H9 (cell line): ENCODE measurements at regions not wholly inside any gene's neighbourhood (a gene's known extent, or its start where the extent isn't known, plus 50 kb on each side); places are given as distances from the start of the nearest gene placed in this dataset.

Experiments used
- DNase-seq: peaks from one replicate; pipeline ENCODE4 v3.0.0-alpha.2; 2017
- H2AFZ ChIP-seq: one replicate; pipeline ENCODE4 v1.6.1; 2013; ENCODE audit warnings: mild to moderate bottlenecking, low read length, control low read depth, moderate library complexity
- H2AK5ac ChIP-seq: 2 replicates; pipeline ENCODE4 v1.6.1; 2013; ENCODE audit warnings: low read length, control low read depth, mixed read lengths; ENCODE audit not compliant: insufficient read length
- H2BK120ac ChIP-seq: one replicate; pipeline ENCODE4 v1.6.1; 2013; ENCODE audit warnings: low read depth, mild to moderate bottlenecking, low read length, control low read depth, inconsistent platforms; ENCODE audit not compliant: poor library complexity, severe bottlenecking
- H2BK12ac ChIP-seq: 2 replicates; pipeline ENCODE4 v1.6.1; 2013; ENCODE audit warnings: low read length, control low read depth, mixed read lengths, low read depth; ENCODE audit not compliant: insufficient read length
- H2BK15ac ChIP-seq: 2 replicates; pipeline ENCODE4 v1.6.1; 2013; ENCODE audit warnings: low read depth, low read length, control low read depth
- H2BK20ac ChIP-seq: one replicate; pipeline ENCODE4 v1.6.1; 2013; ENCODE audit warnings: low read depth, mild to moderate bottlenecking, low read length, control low read depth, inconsistent platforms; ENCODE audit not compliant: poor library complexity, severe bottlenecking
- H2BK5ac ChIP-seq: 2 replicates; pipeline ENCODE4 v1.6.1; 2013; ENCODE audit warnings: low read length, control low read depth, mixed read lengths; ENCODE audit not compliant: insufficient read length
- H3K14ac ChIP-seq: 2 replicates; pipeline ENCODE4 v1.6.1; 2013; ENCODE audit warnings: low read length, control low read depth; ENCODE audit not compliant: insufficient read depth
- H3K18ac ChIP-seq: 2 replicates; pipeline ENCODE4 v1.6.1; 2013; ENCODE audit warnings: low read depth, mild to moderate bottlenecking, mixed read lengths, low read length, control low read depth; ENCODE audit not compliant: insufficient read length
- H3K23ac ChIP-seq: 2 replicates; pipeline ENCODE4 v1.6.1; 2013; ENCODE audit warnings: low read length, control low read depth, mixed read lengths, low read depth; ENCODE audit not compliant: insufficient read length
- H3K23me2 ChIP-seq: 2 replicates; pipeline ENCODE4 v1.6.1; 2013; ENCODE audit warnings: low read depth, mild to moderate bottlenecking, mixed read lengths, low read length, control low read depth; ENCODE audit not compliant: insufficient read length, poor library complexity, severe bottlenecking
- H3K27ac ChIP-seq: 2 replicates; pipeline ENCODE4 v1.5.1; 2013; ENCODE audit warnings: low read length, control low read depth, mixed read lengths, low read depth; ENCODE audit not compliant: insufficient read length
- H3K27me3 ChIP-seq: 2 replicates; pipeline ENCODE4 v1.6.1; 2013; ENCODE audit warnings: low read length, control low read depth, inconsistent platforms; ENCODE audit not compliant: insufficient read depth
- H3K4ac ChIP-seq: 2 replicates; pipeline ENCODE4 v1.6.1; 2013; ENCODE audit warnings: low read depth, mild to moderate bottlenecking, control low read depth, inconsistent platforms, low read length, moderate library complexity
- H3K4me1 ChIP-seq: 2 replicates; pipeline ENCODE4 v1.6.1; 2013; ENCODE audit warnings: low read length, control low read depth, inconsistent platforms; ENCODE audit not compliant: insufficient read depth
- H3K4me2 ChIP-seq: 2 replicates; pipeline ENCODE4 v1.6.1; 2013; ENCODE audit warnings: low read length, control low read depth, mixed read lengths; ENCODE audit not compliant: insufficient read length, insufficient read depth
- H3K56ac ChIP-seq: 2 replicates; pipeline ENCODE4 v1.6.1; 2013; ENCODE audit warnings: low read depth, mild to moderate bottlenecking, mixed read lengths, low read length, control low read depth; ENCODE audit not compliant: insufficient read length
- H3K79me1 ChIP-seq: 2 replicates; pipeline ENCODE4 v1.6.1; 2013; ENCODE audit warnings: low read depth, mild to moderate bottlenecking, moderate library complexity, low read length, control low read depth, inconsistent platforms; ENCODE audit not compliant: insufficient read depth, poor library complexity, severe bottlenecking
- H3K79me2 ChIP-seq: 2 replicates; pipeline ENCODE4 v1.6.1; 2013; ENCODE audit warnings: low read length, control low read depth, inconsistent platforms; ENCODE audit not compliant: insufficient read depth
- H3K9ac ChIP-seq: 2 replicates; pipeline ENCODE4 v1.6.1; 2013; ENCODE audit warnings: low read length, control low read depth, mixed read lengths; ENCODE audit not compliant: insufficient read length; ENCODE audit errors: extremely low read depth
- H3K9me3 ChIP-seq: one replicate; pipeline ENCODE4 v1.6.1; 2013; ENCODE audit warnings: low read depth, low read length, inconsistent platforms; ENCODE audit not compliant: control insufficient read depth
- H3T11ph ChIP-seq: one replicate; pipeline ENCODE4 v1.6.1; 2013; ENCODE audit warnings: mild to moderate bottlenecking, low read length, control low read depth, inconsistent platforms
- H4K20me1 ChIP-seq: one replicate; pipeline ENCODE4 v1.6.1; 2013; ENCODE audit not compliant: control insufficient read depth, insufficient read length, insufficient read depth
- H4K5ac ChIP-seq: 2 replicates; pipeline ENCODE4 v1.6.1; 2013; ENCODE audit warnings: low read depth, mild to moderate bottlenecking, mixed read lengths, low read length, control low read depth; ENCODE audit not compliant: insufficient read length
- H4K8ac ChIP-seq: replicated peaks from 2 replicates; pipeline ENCODE4 v1.6.1; 2013; ENCODE audit warnings: low read length, control low read depth, mixed read lengths, low read depth; ENCODE audit not compliant: insufficient read length
- H4K91ac ChIP-seq: 2 replicates; pipeline ENCODE4 v1.6.1; 2013; ENCODE audit warnings: low read depth, mild to moderate bottlenecking, moderate library complexity, mixed read lengths, low read length, control low read depth; ENCODE audit not compliant: insufficient read length
- H3K27ac Mint-ChIP-seq, 3 experiments: 2 replicates in 2 of 3; 3 replicates in 1 of 3; pipeline ENCODE4 v1.8.0; 2020 to 2021; ENCODE audit warnings: mixed read lengths in 3 of 3, mild to moderate bottlenecking in 1 of 3, moderate library complexity in 1 of 3
- H3K27me3 Mint-ChIP-seq: 2 replicates; pipeline ENCODE4 v1.8.0; 2021; ENCODE audit warnings: low read depth, mild to moderate bottlenecking, moderate library complexity, mixed read lengths
- H3K36me3 Mint-ChIP-seq, 3 experiments: 2 replicates in 2 of 3; 3 replicates in 1 of 3; pipeline ENCODE4 v1.8.0; 2020 to 2021; ENCODE audit warnings: low read depth in 3 of 3, mixed read lengths in 3 of 3; ENCODE audit not compliant: insufficient read depth in 1 of 3
- H3K4me1 Mint-ChIP-seq, 2 experiments: 2 replicates each; pipeline ENCODE4 v1.8.0; 2020; ENCODE audit warnings: mixed read lengths in 2 of 2
- H3K4me3 Mint-ChIP-seq, 2 experiments: 2 replicates in 1 of 2; 3 replicates in 1 of 2; pipeline ENCODE4 v1.8.0; 2020 to 2021; ENCODE audit warnings: mild to moderate bottlenecking in 2 of 2, mixed read lengths in 2 of 2, moderate library complexity in 1 of 2
- H3K9me3 Mint-ChIP-seq, 2 experiments: 2 replicates in 1 of 2; 3 replicates in 1 of 2; pipeline ENCODE4 v1.8.0; 2020; ENCODE audit warnings: mild to moderate bottlenecking in 2 of 2, mixed read lengths in 2 of 2, moderate library complexity in 1 of 2
- CTCF ChIP-seq: fragments of 200-600 bp; sonication (generic); conservative IDR thresholded peaks from 3 replicates; pipeline ENCODE4 v1.8.0; 2021; ENCODE audit warnings: antibody characterized with exemption, mild to moderate bottlenecking
- WGBS: extraction: QIAGEN DNeasy Blood & Tissue Kit; methylation state at CpG from one replicate; pipeline ENCODE4 v1.1.7; 2013; ENCODE audit warnings: missing lambda C conversion rate, low lambda C conversion rate, mixed read lengths; ENCODE audit not compliant: insufficient read length; ENCODE audit errors: extremely low coverage; 5-methylcytosine and 5-hydroxymethylcytosine counted together

DNA sequence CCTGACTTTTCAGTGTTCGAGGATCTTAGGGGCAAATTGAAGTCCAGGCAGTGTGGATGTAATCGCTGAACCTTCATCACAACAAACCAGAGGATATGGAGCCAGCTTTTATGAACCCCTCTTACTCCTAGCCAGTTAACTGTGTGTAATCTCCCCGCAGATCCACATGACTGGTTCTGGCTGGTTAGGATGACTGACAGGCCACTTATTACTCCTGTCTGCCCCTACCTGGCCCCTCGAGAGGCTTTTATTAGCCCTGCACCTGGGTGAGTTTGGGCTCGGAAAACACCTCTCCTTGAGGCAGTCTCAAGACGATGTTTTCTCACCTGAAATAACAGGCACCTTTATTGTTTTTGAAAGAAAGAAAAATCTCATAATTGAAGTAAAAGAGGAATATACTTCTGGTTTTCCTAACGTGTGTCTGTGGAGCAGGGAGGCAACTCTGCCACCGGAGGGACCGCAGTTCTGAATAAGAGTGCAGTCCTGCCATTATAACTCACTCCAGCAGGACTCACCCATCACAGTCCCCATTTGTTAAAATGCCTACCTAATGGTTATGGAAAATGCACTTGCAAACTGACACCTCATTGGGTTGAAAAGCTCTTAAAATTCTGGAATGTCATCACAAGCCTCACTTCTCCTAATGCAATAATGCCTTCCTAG, 291.9 kb upstream of the N4BP1 start:
- Mint-ChIP-seq H3K27me3 (no peaks in the 10 kb centered on the region; the same call in 1 of the 2 replicates), H3K27ac (no peak overlapping the region), H3K4me1 (peaks cover 31 to 43% of the 10 kb centered on the region in 2 experiments), H3K4me3 (no peak overlapping the region), H3K9me3 (no peaks in the 10 kb centered on the region), H3K36me3 (no peaks in the 10 kb centered on the region)
- H3K56ac ChIP-seq: no peak overlapping the region
- no peak overlapping the region for H2AFZ ChIP-seq
- H2BK120ac ChIP-seq: no peak overlapping the region
- no peak overlapping the region for H4K8ac ChIP-seq
- H2BK20ac ChIP-seq: no peak overlapping the region
- no peak overlapping the region for H3K9ac ChIP-seq
- H3K23ac ChIP-seq: no peak overlapping the region
- no peak overlapping the region for H3K14ac ChIP-seq
- no peak overlapping the region for H4K5ac ChIP-seq
- no peaks in the 10 kb centered on the region for H3K27me3 ChIP-seq
- no peak overlapping the region for H3K18ac ChIP-seq
- H2AK5ac ChIP-seq: no peak overlapping the region
- no peaks in the 10 kb centered on the region for H3K79me2 ChIP-seq
- H4K20me1 ChIP-seq: no peaks in the 10 kb centered on the region
- H3K23me2 ChIP-seq: no peaks in the 10 kb centered on the region
- no peak overlapping the region for H4K91ac ChIP-seq
- no peaks in the 10 kb centered on the region for H3K79me1 ChIP-seq
- peak; percentile 55 for TF ChIP-seq CTCF
- H3K9me3 ChIP-seq: no peaks in the 10 kb centered on the region
- peak; percentile 24 for DNase-seq
- no peak overlapping the region for H2BK5ac ChIP-seq
- H3K4me1 ChIP-seq: peaks cover 4% of the 10 kb centered on the region; the same call in 1 of the 2 replicates
- no CpG with 5 or more reads among the region's 9 CpGs for WGBS
- no peak overlapping the region for H3K4me2 ChIP-seq
- no peak overlapping the region for H3K4ac ChIP-seq
- no peak overlapping the region for H3K27ac ChIP-seq
- H3T11ph ChIP-seq: no peak overlapping the region
- no peak overlapping the region for H2BK15ac ChIP-seq
- H2BK12ac ChIP-seq: no peak overlapping the region
